B cell (primary cell): ENCODE measurements at regions not wholly inside any gene's neighbourhood (a gene's known extent, or its start where the extent isn't known, plus 50 kb on each side); places are given as distances from the start of the nearest gene placed in this dataset.

Source experiments
- ATAC-seq: fragments of 200-7000 bp; cut with Tn5 transposase; one replicate; pipeline ENCODE4 v1.10.0; 2021; ENCODE audit warnings: low read depth, mild to moderate bottlenecking, moderate number of reproducible peaks, moderate library complexity
- CTCF ChIA-PET: fragments of 350-600 bp; sonication (Branson Sonifier 250); formaldehyde crosslinking; loops from one replicate; lab custom pipeline; 2021; ENCODE audit warnings: antibody characterized with exemption, inconsistent platforms; lab: Charles Lee
- POLR2A ChIA-PET: fragments of 350-600 bp; sonication (Branson Sonifier 250); formaldehyde crosslinking; loops from one replicate; lab custom pipeline; 2021; ENCODE audit warnings: antibody characterized with exemption; lab: Charles Lee
- DNase-seq: peaks from one replicate; pipeline ENCODE4 v3.0.0; 2013
- H2AFZ ChIP-seq: 2 replicates; pipeline ENCODE4 v1.6.1; 2012; ENCODE audit warnings: mild to moderate bottlenecking, low read depth, low read length; ENCODE audit not compliant: insufficient read depth, poor library complexity, severe bottlenecking
- H3K27ac ChIP-seq, 2 donors: 1 replicate in 1 of 2; 2 replicates in 1 of 2; pipeline ENCODE4 v1.5.1; 2012 to 2013; ENCODE audit warnings: low read length in 2 of 2, mild to moderate bottlenecking in 2 of 2, moderate library complexity in 1 of 2
- H3K27me3 ChIP-seq, 4 experiments: fragments of 200-600 bp in 1 of 4; sonication (generic) in 1 of 4; replicated peaks in 1 of 4; 1 replicate in 2 of 4; 2 replicates in 2 of 4; pipeline versions ENCODE4 v1.6.1 to v1.7.0; 2013 to 2016; ENCODE audit warnings: low read length in 3 of 4, mild to moderate bottlenecking in 2 of 4, mixed read lengths in 1 of 4, moderate library complexity in 1 of 4; ENCODE audit not compliant: insufficient read depth in 4 of 4, control insufficient read depth in 3 of 4; ENCODE audit errors: control extremely low read depth in 1 of 4
- H3K36me3 ChIP-seq, 2 experiments: replicated peaks in 1 of 2; 1 replicate in 1 of 2; 2 replicates in 1 of 2; pipeline versions ENCODE4 v1.6.1 to v1.7.1; 2013; ENCODE audit warnings: low read length in 1 of 2; ENCODE audit not compliant: insufficient read depth in 2 of 2, control insufficient read depth in 1 of 2; ENCODE audit errors: control extremely low read depth in 1 of 2, extremely low read depth in 1 of 2
- H3K4me1 ChIP-seq, 2 donors: fragments of 200-600 bp in 1 of 2; sonication (generic) in 1 of 2; 1 replicate in 1 of 2; 2 replicates in 1 of 2; pipeline versions ENCODE4 v1.5.1 to v1.6.1; 2013 to 2017; ENCODE audit warnings: low read length in 2 of 2; ENCODE audit not compliant: control insufficient read depth in 2 of 2, insufficient read depth in 2 of 2
- H3K4me2 ChIP-seq: replicated peaks from 2 replicates; pipeline ENCODE3; 2012; ENCODE audit warnings: mild to moderate bottlenecking, low read depth, low read length; ENCODE audit not compliant: poor library complexity, severe bottlenecking
- H3K4me3 ChIP-seq, 5 experiments: fragments of 200-600 bp in 1 of 5; sonication (generic) in 1 of 5; 1 replicate in 3 of 5; 2 replicates in 2 of 5; pipeline versions ENCODE4 v1.5.1 to v1.7.0; 2011 to 2016; ENCODE audit warnings: low read length in 4 of 5, mild to moderate bottlenecking in 4 of 5, low read depth in 2 of 5, control low read depth in 1 of 5, moderate library complexity in 1 of 5; ENCODE audit not compliant: insufficient read depth in 1 of 5; ENCODE audit errors: control extremely low read depth in 1 of 5, extremely low read depth in 1 of 5
- H3K79me2 ChIP-seq: fragments of 200-600 bp; sonication (generic); one replicate; pipeline ENCODE4 v1.6.0; 2016; ENCODE audit warnings: low read length; ENCODE audit not compliant: control insufficient read depth, insufficient read depth
- H3K9ac ChIP-seq: fragments of 200-600 bp; sonication (generic); 2 replicates; pipeline ENCODE4 v1.6.1; 2017; ENCODE audit warnings: mild to moderate bottlenecking, low read length, moderate library complexity
- H3K9me3 ChIP-seq, 3 donors: one replicate each; pipeline versions ENCODE4 v1.6.1 to v1.7.1; 2013; ENCODE audit warnings: low read length in 2 of 3; ENCODE audit not compliant: control insufficient read depth in 2 of 3, insufficient read depth in 1 of 3; ENCODE audit errors: control extremely low read depth in 1 of 3
- H4K20me1 ChIP-seq: 2 replicates; pipeline ENCODE4 v1.6.0; 2012; ENCODE audit warnings: mild to moderate bottlenecking, low read length; ENCODE audit not compliant: insufficient read depth, control insufficient read depth, poor library complexity, severe bottlenecking
- H3K27ac Mint-ChIP-seq: one replicate; pipeline ENCODE4 v1.8.0; 2021; ENCODE audit warnings: mixed read lengths
- H3K27me3 Mint-ChIP-seq: one replicate; pipeline ENCODE4 v1.8.0; 2021; ENCODE audit warnings: mixed read lengths
- H3K4me1 Mint-ChIP-seq: one replicate; pipeline ENCODE4 v1.8.0; 2021; ENCODE audit warnings: mixed read lengths
- H3K4me3 Mint-ChIP-seq: one replicate; pipeline ENCODE4 v1.8.0; 2021; ENCODE audit warnings: mixed read lengths
- H3K9me3 Mint-ChIP-seq: one replicate; pipeline ENCODE4 v1.8.0; 2022; ENCODE audit warnings: mixed read lengths; ENCODE audit not compliant: insufficient read depth
- CTCF ChIP-seq: fragments of 200-600 bp; IDR thresholded peaks from one replicate; pipeline ENCODE4 v1.8.0; 2022; ENCODE audit warnings: antibody characterized with exemption, mild to moderate bottlenecking
- EZH2 ChIP-seq: IDR thresholded peaks from 2 replicates; pipeline ENCODE4 v1.6.1; 2012; ENCODE audit warnings: borderline replicate concordance, low read depth, mild to moderate bottlenecking, moderate library complexity, low read length; ENCODE audit not compliant: insufficient read depth, poor library complexity, severe bottlenecking
- WGBS: methylation state at CpG from one replicate; pipeline ENCODE4 v1.1.5; 2013; ENCODE audit warnings: missing lambda C conversion rate; ENCODE audit not compliant: insufficient coverage; 5-methylcytosine and 5-hydroxymethylcytosine counted together
- intact Hi-C: fragments of 100-400 bp; cut with micrococcal nuclease; formaldehyde crosslinking; loops from one replicate; pipeline ENCODE4 v1.10.0; 2022

DNA sequence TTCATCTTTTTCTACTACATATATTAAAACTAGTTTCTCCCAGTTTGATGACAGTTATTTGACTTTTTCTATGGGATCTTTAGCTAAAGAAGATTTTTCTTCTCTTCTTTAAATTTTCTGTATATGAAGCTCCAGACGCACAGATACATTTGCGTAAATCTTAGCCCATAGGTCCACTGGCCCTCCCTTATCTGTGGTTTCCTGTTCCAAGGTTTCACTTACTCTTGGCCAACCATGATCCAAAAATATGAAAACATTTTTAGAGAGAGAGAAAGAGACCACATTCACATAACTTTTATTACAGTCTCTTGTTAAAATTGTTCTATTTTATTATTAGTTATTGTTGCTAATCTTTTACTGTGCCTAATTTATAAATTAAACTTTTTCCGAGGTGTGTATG lies 270.2 kb upstream of the DAPK1 start:
- no peak overlapping the region for H3K27ac Mint-ChIP-seq
- WGBS = no CpG with 5 or more reads among the region's 3 CpGs
- Histone ChIP-seq H3K27ac (no peak overlapping the region), H3K9ac (no peak overlapping the region), H3K4me2 (no peak overlapping the region), H3K4me1 (no peaks in the 10 kb centered on the region), H3K9me3 (peaks cover 0 to 4% (median 0%) of the 10 kb centered on the region in 3 donors), H4K20me1 (no peaks in the 10 kb centered on the region), H3K36me3 (no peaks in the 10 kb centered on the region), H2AFZ (no peak overlapping the region), H3K27me3 (no peaks in the 10 kb centered on the region), H3K79me2 (no peaks in the 10 kb centered on the region), H3K4me3 (no peak overlapping the region)
- ChIA-PET POLR2A (no interaction called here), CTCF (interaction anchor here (0.8 kb wide), 1 partner anchor 12 kb away, joined by 3 read pairs; no protein-coding TSS in a partner anchor)
- ATAC-seq = no peak
- H3K4me1 Mint-ChIP-seq = no peaks in the 10 kb centered on the region
- DNase-seq = no peak
- TF ChIP-seq EZH2 (no peak), CTCF (no peak)
- no peaks in the 10 kb centered on the region for H3K27me3 Mint-ChIP-seq
- H3K4me3 Mint-ChIP-seq = no peak overlapping the region
- intact Hi-C loops = no loop called here
- H3K9me3 Mint-ChIP-seq = peaks cover 3% of the 10 kb centered on the region

DNA sequence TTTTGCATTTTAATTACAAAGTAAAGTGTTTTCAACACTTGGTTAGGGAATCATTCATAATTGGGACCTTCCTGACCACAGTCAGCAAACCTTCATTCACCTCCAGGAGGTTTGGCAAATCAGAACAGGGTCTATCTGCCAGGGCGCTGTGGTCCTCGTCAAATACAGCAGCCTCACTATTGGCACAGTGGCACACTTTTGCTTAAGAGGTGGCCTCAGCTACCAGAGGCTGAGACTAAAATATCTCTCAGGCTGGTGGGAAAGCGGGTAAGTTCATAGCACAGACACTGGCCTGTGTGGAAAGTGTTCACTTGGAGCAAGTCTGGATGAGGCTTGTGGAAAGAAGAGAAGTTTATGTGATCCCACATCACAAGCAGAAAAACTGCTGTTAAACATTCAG lies 268.6 kb upstream of the DAPK1 start:
- intact Hi-C loops = no loop called here
- Mint-ChIP-seq H3K27me3 (no peaks in the 10 kb centered on the region), H3K27ac (no peak overlapping the region), H3K9me3 (peaks cover 3% of the 10 kb centered on the region), H3K4me1 (no peaks in the 10 kb centered on the region), H3K4me3 (no peak overlapping the region)
- H3K4me3 ChIP-seq = no peak overlapping the region
- 100% methylated on average over 2 of the region's 3 CpGs for WGBS
- POLR2A ChIA-PET = no interaction called here
- H3K36me3 ChIP-seq = no peaks in the 10 kb centered on the region
- H2AFZ ChIP-seq = no peak overlapping the region
- DNase-seq = no peak
- H3K27ac ChIP-seq = no peak overlapping the region
- no peaks in the 10 kb centered on the region for H3K27me3 ChIP-seq
- CTCF ChIA-PET = no interaction called here
- TF ChIP-seq EZH2 = no peak
- H3K4me2 ChIP-seq = no peak overlapping the region
- no peaks in the 10 kb centered on the region for H3K4me1 ChIP-seq
- H3K9ac ChIP-seq = no peak overlapping the region
- ATAC-seq = no peak
- H3K79me2 ChIP-seq = no peaks in the 10 kb centered on the region
- H4K20me1 ChIP-seq = no peaks in the 10 kb centered on the region
- peaks cover 0 to under 1% (median 0%) of the 10 kb centered on the region in 3 donors for H3K9me3 ChIP-seq
